NOMO-1 treated with dmso at 0.1 percent for 144 hours (cell line): ENCODE measurements at regions not wholly inside any gene's neighbourhood (a gene's known extent, or its start where the extent isn't known, plus 50 kb on each side); places are given as distances from the start of the nearest gene placed in this dataset.

Experiments
- DNase-seq: peaks from one replicate; lab custom pipeline; 2025; ENCODE audit not compliant: unreplicated experiment; lab: John Stamatoyannopoulos, UW

- DNase-seq, result no peak
Measured at GRCh38 chr22:27620367-27621154, 181.0 kb downstream of the MN1 start.

- no peak for DNase-seq
Measured at GRCh38 chr22:27621486-27622070, 180.0 kb downstream of the MN1 start.

- DNase-seq, result no peak
Measured at GRCh38 chr22:27624042-27624441, 177.5 kb downstream of the MN1 start.

GRCh38 chr22:27624705-27625104, 176.9 kb downstream of the MN1 start:
- no peak for DNase-seq

GRCh38 chr22:27625769-27626674, 175.5 kb downstream of the MN1 start:
- no peak for DNase-seq

GRCh38 chr22:27626675-27627443, 174.7 kb downstream of the MN1 start:
- DNase-seq, result no peak

- peak; percentile 31 for DNase-seq
Measured at GRCh38 chr22:27627444-27627833, 174.1 kb downstream of the MN1 start.

GRCh38 chr22:27627901-27628300, 173.7 kb downstream of the MN1 start:
- no peak for DNase-seq

GRCh38 chr22:27628341-27628740, 173.2 kb downstream of the MN1 start:
- DNase-seq, result no peak

GRCh38 chr22:27628891-27629631, 172.5 kb downstream of the MN1 start:
- DNase-seq, result no peak

- no peak for DNase-seq
Measured at GRCh38 chr22:27629908-27630673, 171.5 kb downstream of the MN1 start.

- DNase-seq, result no peak
Measured at GRCh38 chr22:27630754-27631153, 170.8 kb downstream of the MN1 start.

GRCh38 chr22:27631641-27632040, 169.9 kb downstream of the MN1 start:
- no peak for DNase-seq

- peak; percentile 69 for DNase-seq
Measured at GRCh38 chr22:27632451-27633295, 168.9 kb downstream of the MN1 start.

GRCh38 chr22:27633296-27633871, 168.2 kb downstream of the MN1 start:
- DNase-seq, result no peak

- DNase-seq, result no peak
Measured at GRCh38 chr22:27634043-27634740, 167.4 kb downstream of the MN1 start.

GRCh38 chr22:27635435-27635834, 166.1 kb downstream of the MN1 start:
- DNase-seq, result no peak

- no peak for DNase-seq
Measured at GRCh38 chr22:27635852-27636251, 165.7 kb downstream of the MN1 start.
